ENCODE measurements at regions not wholly inside any gene's neighbourhood (a gene's known extent, or its start where the extent isn't known, plus 50 kb on each side); places are given as distances from the start of the nearest gene placed in this dataset.

DNA sequence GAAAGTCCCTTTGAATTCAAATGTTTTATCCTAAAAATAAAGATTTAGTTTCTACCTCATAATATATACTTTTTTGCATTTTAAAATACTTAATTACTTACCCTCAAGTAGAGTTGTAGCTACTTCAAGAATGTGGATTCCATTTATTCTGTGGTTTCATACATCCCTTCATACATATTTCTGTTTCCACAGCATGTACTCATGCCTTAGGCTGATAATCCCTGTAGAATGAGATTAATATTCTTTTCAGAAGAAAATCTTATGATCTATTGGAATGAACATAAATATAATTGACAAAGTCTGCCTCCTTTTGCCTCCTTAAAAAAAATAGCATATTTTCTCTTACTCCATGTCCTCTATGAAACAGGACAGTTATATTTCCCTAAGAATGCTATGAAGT is 465.7 kb downstream of the DTWD2 start:
- intact Hi-C loops (cut with micrococcal nuclease): no loop called here
- H3K9me3 ChIP-seq (replicated peaks; ENCODE audit: control insufficient read depth, insufficient read depth, low read length): peaks cover 2% of the 10 kb centered on the region
- FAIRE-seq (no peak), DNase-seq (ENCODE audit: low read depth, low spot score) (no peak)
- no peaks in the 10 kb centered on the region for H3K27me3 ChIP-seq (ENCODE audit: control insufficient read depth in 2 of 2, insufficient read depth in 2 of 2, low read length in 2 of 2)
- no peaks in the 10 kb centered on the region for H3K79me2 ChIP-seq (ENCODE audit: control insufficient read depth, insufficient read depth, low read length)
- H3K4me3 ChIP-seq (replicated peaks in 1 of 3; ENCODE audit: insufficient read depth in 1 of 3, low read depth in 1 of 3, low read length in 3 of 3): no peak overlapping the region
- H2AFZ ChIP-seq (ENCODE audit: low read depth, low read length): no peak overlapping the region
- dilution Hi-C loops (cut with MboI; ENCODE audit: extremely low pct_ligation_motif_present, low sequenced_read_pairs): no loop called here
- H3K9ac ChIP-seq (replicated peaks; ENCODE audit: extremely low read depth, insufficient read depth, low read length): no peak overlapping the region
- H3K36me3 ChIP-seq (ENCODE audit: control insufficient read depth in 2 of 2, extremely low read depth in 1 of 2, insufficient read depth in 2 of 2, low read length in 2 of 2): no peaks in the 10 kb centered on the region
- H3K9me1 ChIP-seq (replicated peaks; ENCODE audit: control insufficient read depth, extremely low read depth, insufficient read depth, low read length): no peaks in the 10 kb centered on the region
- POLR2A ChIA-PET: no interaction called here
- TF ChIP-seq, protein P1, sequence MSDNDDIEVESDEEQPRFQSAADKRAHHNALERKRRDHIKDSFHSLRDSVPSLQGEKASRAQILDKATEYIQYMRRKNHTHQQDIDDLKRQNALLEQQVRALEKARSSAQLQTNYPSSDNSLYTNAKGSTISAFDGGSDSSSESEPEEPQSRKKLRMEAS (IDR thresholded peaks at IDR 0.05; ENCODE audit: insufficient read depth, insufficient read length): no peak
- no peak for TF ChIP-seq POLR2AphosphoS5 (IDR thresholded peaks at IDR 0.05; ENCODE audit: insufficient read depth, low read depth, low read length)
- TF ChIP-seq GATA2 (IDR thresholded peaks at IDR 0.05; ENCODE audit: insufficient read depth, insufficient read length, low read depth, low read length): no peak
- TF ChIP-seq EZH2 (IDR thresholded peaks at IDR 0.05; ENCODE audit: borderline replicate concordance, low read depth, low read length, severe bottlenecking): no peak
- no peak for TF ChIP-seq JUN (IDR thresholded peaks at IDR 0.05; ENCODE audit: borderline replicate concordance, insufficient read depth, insufficient read length, low read depth)
- no peak for TF ChIP-seq MYC (IDR thresholded peaks at IDR 0.05; ENCODE audit: low read depth, low read length)
- TF ChIP-seq, protein P2, sequence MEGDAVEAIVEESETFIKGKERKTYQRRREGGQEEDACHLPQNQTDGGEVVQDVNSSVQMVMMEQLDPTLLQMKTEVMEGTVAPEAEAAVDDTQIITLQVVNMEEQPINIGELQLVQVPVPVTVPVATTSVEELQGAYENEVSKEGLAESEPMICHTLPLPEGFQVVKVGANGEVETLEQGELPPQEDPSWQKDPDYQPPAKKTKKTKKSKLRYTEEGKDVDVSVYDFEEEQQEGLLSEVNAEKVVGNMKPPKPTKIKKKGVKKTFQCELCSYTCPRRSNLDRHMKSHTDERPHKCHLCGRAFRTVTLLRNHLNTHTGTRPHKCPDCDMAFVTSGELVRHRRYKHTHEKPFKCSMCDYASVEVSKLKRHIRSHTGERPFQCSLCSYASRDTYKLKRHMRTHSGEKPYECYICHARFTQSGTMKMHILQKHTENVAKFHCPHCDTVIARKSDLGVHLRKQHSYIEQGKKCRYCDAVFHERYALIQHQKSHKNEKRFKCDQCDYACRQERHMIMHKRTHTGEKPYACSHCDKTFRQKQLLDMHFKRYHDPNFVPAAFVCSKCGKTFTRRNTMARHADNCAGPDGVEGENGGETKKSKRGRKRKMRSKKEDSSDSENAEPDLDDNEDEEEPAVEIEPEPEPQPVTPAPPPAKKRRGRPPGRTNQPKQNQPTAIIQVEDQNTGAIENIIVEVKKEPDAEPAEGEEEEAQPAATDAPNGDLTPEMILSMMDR (IDR thresholded peaks at IDR 0.05; ENCODE audit: extremely low read depth in 1 of 2, insufficient read depth in 1 of 2, low read depth in 1 of 2, low read length in 2 of 2): no peak
- TF ChIP-seq POLR2A (IDR thresholded peaks at IDR 0.05; ENCODE audit: low read depth, low read length): no peak
- TF ChIP-seq FOS (IDR thresholded peaks at IDR 0.05; ENCODE audit: borderline replicate concordance, insufficient read depth, low read length): no peak
- H4K20me1 ChIP-seq (replicated peaks; ENCODE audit: control insufficient read depth, extremely low read depth, insufficient read depth, low read length): no peaks in the 10 kb centered on the region
- CTCF ChIA-PET: no interaction called here
- no peak overlapping the region for H3K27ac ChIP-seq (ENCODE audit: insufficient read depth, low read depth, low read length)
- no peaks in the 10 kb centered on the region for H3K4me1 ChIP-seq (ENCODE audit: control insufficient read depth, extremely low read depth, insufficient read depth, low read length)
- BruUV-seq (replicated peaks): no TSS peak
- H3K4me2 ChIP-seq (ENCODE audit: insufficient read depth, low read length): no peak overlapping the region
